ENCODE measurements at regions not wholly inside any gene's neighbourhood (a gene's known extent, or its start where the extent isn't known, plus 50 kb on each side); places are given as distances from the start of the nearest gene placed in this dataset.

GRCh38 chr2:129698593-129698992 lies 280.9 kb upstream of the RAB6C start:
- TF ChIP-seq, protein P1, sequence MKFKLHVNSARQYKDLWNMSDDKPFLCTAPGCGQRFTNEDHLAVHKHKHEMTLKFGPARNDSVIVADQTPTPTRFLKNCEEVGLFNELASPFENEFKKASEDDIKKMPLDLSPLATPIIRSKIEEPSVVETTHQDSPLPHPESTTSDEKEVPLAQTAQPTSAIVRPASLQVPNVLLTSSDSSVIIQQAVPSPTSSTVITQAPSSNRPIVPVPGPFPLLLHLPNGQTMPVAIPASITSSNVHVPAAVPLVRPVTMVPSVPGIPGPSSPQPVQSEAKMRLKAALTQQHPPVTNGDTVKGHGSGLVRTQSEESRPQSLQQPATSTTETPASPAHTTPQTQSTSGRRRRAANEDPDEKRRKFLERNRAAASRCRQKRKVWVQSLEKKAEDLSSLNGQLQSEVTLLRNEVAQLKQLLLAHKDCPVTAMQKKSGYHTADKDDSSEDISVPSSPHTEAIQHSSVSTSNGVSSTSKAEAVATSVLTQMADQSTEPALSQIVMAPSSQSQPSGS (CRISPR knock-in tag; IDR thresholded peaks at IDR 0.05; ENCODE audit: borderline replicate concordance, low read depth): no peak
- TF ChIP-seq, protein P2, sequence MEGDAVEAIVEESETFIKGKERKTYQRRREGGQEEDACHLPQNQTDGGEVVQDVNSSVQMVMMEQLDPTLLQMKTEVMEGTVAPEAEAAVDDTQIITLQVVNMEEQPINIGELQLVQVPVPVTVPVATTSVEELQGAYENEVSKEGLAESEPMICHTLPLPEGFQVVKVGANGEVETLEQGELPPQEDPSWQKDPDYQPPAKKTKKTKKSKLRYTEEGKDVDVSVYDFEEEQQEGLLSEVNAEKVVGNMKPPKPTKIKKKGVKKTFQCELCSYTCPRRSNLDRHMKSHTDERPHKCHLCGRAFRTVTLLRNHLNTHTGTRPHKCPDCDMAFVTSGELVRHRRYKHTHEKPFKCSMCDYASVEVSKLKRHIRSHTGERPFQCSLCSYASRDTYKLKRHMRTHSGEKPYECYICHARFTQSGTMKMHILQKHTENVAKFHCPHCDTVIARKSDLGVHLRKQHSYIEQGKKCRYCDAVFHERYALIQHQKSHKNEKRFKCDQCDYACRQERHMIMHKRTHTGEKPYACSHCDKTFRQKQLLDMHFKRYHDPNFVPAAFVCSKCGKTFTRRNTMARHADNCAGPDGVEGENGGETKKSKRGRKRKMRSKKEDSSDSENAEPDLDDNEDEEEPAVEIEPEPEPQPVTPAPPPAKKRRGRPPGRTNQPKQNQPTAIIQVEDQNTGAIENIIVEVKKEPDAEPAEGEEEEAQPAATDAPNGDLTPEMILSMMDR (IDR thresholded peaks at IDR 0.05): no peak
- TF ChIP-seq, protein P3, sequence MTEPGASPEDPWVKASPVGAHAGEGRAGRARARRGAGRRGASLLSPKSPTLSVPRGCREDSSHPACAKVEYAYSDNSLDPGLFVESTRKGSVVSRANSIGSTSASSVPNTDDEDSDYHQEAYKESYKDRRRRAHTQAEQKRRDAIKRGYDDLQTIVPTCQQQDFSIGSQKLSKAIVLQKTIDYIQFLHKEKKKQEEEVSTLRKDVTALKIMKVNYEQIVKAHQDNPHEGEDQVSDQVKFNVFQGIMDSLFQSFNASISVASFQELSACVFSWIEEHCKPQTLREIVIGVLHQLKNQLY (CRISPR knock-in tag; IDR thresholded peaks at IDR 0.05): no peak
- TF ChIP-seq RELA (CRISPR knock-in tag; IDR thresholded peaks at IDR 0.05; ENCODE audit: borderline replicate concordance) (no peak), ESRRA (CRISPR knock-in tag; IDR thresholded peaks at IDR 0.05; ENCODE audit: borderline replicate concordance) (no peak), AFF4 (CRISPR knock-in tag; IDR thresholded peaks at IDR 0.05; ENCODE audit: borderline replicate concordance) (no peak), NFYB (CRISPR knock-in tag; conservative IDR thresholded peaks at IDR 0.05; ENCODE audit: low read depth) (no peak), MAX (CRISPR knock-in tag; IDR thresholded peaks at IDR 0.05) (no peak), ZNF263 (CRISPR knock-in tag; IDR thresholded peaks at IDR 0.05; ENCODE audit: low read depth) (no peak)
- TF ChIP-seq, protein P4, sequence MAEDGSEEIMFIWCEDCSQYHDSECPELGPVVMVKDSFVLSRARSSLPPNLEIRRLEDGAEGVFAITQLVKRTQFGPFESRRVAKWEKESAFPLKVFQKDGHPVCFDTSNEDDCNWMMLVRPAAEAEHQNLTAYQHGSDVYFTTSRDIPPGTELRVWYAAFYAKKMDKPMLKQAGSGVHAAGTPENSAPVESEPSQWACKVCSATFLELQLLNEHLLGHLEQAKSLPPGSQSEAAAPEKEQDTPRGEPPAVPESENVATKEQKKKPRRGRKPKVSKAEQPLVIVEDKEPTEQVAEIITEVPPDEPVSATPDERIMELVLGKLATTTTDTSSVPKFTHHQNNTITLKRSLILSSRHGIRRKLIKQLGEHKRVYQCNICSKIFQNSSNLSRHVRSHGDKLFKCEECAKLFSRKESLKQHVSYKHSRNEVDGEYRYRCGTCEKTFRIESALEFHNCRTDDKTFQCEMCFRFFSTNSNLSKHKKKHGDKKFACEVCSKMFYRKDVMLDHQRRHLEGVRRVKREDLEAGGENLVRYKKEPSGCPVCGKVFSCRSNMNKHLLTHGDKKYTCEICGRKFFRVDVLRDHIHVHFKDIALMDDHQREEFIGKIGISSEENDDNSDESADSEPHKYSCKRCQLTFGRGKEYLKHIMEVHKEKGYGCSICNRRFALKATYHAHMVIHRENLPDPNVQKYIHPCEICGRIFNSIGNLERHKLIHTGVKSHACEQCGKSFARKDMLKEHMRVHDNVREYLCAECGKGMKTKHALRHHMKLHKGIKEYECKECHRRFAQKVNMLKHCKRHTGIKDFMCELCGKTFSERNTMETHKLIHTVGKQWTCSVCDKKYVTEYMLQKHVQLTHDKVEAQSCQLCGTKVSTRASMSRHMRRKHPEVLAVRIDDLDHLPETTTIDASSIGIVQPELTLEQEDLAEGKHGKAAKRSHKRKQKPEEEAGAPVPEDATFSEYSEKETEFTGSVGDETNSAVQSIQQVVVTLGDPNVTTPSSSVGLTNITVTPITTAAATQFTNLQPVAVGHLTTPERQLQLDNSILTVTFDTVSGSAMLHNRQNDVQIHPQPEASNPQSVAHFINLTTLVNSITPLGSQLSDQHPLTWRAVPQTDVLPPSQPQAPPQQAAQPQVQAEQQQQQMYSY (CRISPR knock-in tag; IDR thresholded peaks at IDR 0.05): no peak
